Psoas muscle (tissue), 7 donors: ENCODE measurements at regions not wholly inside any gene's neighbourhood (a gene's known extent, or its start where the extent isn't known, plus 50 kb on each side); places are given as distances from the start of the nearest gene placed in this dataset.
A peak's percentile ranks its signal among the peaks of the same experiment; 100 is the strongest.
"Not testable (repeated sequence)": the region's sequence is repeated elsewhere in the genome, so short reads cannot be mapped to it uniquely, and the experiment has no call there.

Experiments used
- ATAC-seq, 4 donors: fragments of 200-7000 bp; cut with Tn5 transposase; one replicate each; pipeline ENCODE4 v1.9.1; 2020; ENCODE audit warnings: moderate library complexity in 3 of 4, mild to moderate bottlenecking in 2 of 4
- DNase-seq, 2 donors: peaks; one replicate each; pipeline ENCODE4 v3.0.0-alpha.2; 2020
- H3K27ac ChIP-seq: fragments of 200-600 bp; one replicate; pipeline ENCODE4 v1.8.0; 2022
- H3K27me3 ChIP-seq, 3 donors: fragments of 200-600 bp in 1 of 3; one replicate each; pipeline versions ENCODE4 v1.6.1 to v1.8.0; 2013 to 2022; ENCODE audit warnings: low read length in 2 of 3, mild to moderate bottlenecking in 2 of 3, moderate library complexity in 1 of 3; ENCODE audit not compliant: insufficient read depth in 3 of 3
- H3K36me3 ChIP-seq, 2 donors: fragments of 200-600 bp in 1 of 2; one replicate each; pipeline versions ENCODE4 v1.6.1 to v1.8.0; 2013 to 2022; ENCODE audit warnings: low read depth in 1 of 2, mild to moderate bottlenecking in 1 of 2, moderate library complexity in 1 of 2; ENCODE audit not compliant: insufficient read depth in 1 of 2
- H3K4me1 ChIP-seq: fragments of 200-600 bp; one replicate; pipeline ENCODE4 v1.8.0; 2022
- H3K4me3 ChIP-seq: fragments of 200-600 bp; one replicate; pipeline ENCODE4 v1.8.0; 2022; ENCODE audit warnings: mild to moderate bottlenecking
- H3K9me3 ChIP-seq: fragments of 200-600 bp; one replicate; pipeline ENCODE4 v1.8.0; 2022
- WGBS, 3 donors: extraction: QIAGEN DNeasy Blood & Tissue Kit; methylation state at CpG; one replicate each; pipeline versions ENCODE4 v1.1.6 to v1.1.7; 2013; 5-methylcytosine and 5-hydroxymethylcytosine counted together
- intact Hi-C, 2 donors: fragments of 100-400 bp; cut with DNase I; formaldehyde crosslinking; loops; one replicate each; pipeline versions ENCODE4 v1.11.0 to v1.14.2; 2022
- donor health status: healthy with polysubstance abuse.
- donor health status: DM: no; HTN: no; CAD: no; lungs with moderate emphysema.
- donor health status: Bipolar disorder and iron deficiency.
- donor health status: healthy.
- donor health status: DM: yes; HTN: yes; CAD: no.
- donor health status: DM: no; HTN: no; CAD: no.
- donor health status: DM: yes; HTN: yes; CAD: no.

GRCh38 chr21:8194042-8194441 lies 2327.3 kb upstream of the TPTE start:
- peak; percentile 45 to 69 (median 58) for ATAC-seq
- H3K4me1 ChIP-seq, H3K36me3 ChIP-seq, H3K9me3 ChIP-seq, H3K27ac ChIP-seq, intact Hi-C loops, DNase-seq, H3K4me3 ChIP-seq, H3K27me3 ChIP-seq: not testable (repeated sequence)
- no CpG with 5 or more reads among the region's 17 CpGs for WGBS, 3 donors

DNA sequence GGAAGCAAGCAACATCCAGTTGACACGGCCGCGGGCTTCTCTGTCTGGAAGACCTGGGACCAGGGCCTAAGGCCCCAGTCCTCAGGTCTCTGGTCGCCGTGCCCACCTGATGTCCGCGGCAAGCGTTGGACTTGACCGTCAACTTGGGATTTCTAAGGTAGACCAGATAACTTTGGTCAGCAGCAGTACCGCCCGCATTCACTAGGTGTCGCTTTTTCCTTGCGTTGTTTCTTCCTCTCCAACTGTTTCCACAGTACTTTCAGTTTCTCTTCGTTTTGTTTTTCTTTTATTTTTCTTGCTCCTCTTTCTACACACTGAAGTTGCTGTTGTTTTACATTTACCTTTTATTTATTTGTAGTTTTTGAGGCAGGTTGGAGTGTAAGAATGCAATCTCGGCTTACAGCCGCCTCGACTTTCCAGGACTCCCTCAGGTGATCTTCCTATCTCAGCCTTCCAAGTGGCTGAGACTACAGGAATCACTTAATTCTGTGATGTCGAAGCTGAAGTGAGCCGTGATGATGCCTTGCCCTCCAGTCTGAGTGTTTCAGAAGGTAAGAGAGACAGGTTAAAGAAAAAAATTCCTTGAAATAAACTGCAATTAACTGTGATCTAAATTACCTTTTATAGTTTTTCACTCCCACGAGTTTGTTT lies 2323.9 kb upstream of the TPTE start:
- WGBS, 3 donors = no CpG with 5 or more reads among the region's 20 CpGs
- intact Hi-C loops, H3K27ac ChIP-seq, H3K27me3 ChIP-seq, H3K36me3 ChIP-seq, H3K9me3 ChIP-seq, DNase-seq, H3K4me1 ChIP-seq, H3K4me3 ChIP-seq: not testable (repeated sequence)
- ATAC-seq = peak; percentile 63 to 80 (median 72)

DNA sequence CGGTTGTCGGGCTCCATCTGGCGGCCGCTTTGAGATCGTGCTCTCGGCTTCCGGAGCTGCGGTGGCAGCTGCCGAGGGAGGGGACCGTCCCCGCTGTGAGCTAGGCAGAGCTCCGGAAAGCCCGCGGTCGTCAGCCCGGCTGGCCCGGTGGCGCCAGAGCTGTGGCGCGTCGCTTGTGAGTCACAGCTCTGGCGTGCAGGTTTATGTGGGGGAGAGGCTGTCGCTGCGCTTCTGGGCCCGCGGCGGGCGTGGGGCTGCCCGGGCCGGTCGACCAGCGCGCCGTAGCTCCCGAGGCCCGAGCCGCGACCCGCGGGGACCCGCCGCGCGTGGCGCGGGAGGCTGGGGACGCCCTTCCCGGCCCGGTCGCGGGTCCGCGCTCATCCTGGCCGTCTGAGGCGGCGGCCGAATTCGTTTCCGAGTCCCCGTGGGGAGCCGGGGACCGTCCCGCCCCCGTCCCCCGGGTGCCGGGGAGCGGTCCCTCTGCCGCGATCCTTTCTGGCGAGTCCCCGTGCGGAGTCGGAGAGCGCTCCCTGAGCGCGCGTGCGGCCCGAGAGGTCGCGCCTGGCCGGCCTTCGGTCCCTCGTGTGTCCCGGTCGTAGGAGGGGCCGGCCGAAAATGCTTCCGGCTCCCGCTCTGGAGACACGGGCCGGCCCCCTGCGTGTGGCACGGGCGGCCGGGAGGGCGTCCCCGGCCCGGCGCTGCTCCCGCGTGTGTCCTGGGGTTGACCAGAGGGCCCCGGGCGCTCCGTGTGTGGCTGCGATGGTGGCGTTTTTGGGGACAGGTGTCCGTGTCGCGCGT lies 2316.1 kb upstream of the TPTE start:
- H3K27me3 ChIP-seq, H3K36me3 ChIP-seq, H3K27ac ChIP-seq, H3K9me3 ChIP-seq, H3K4me1 ChIP-seq, H3K4me3 ChIP-seq, intact Hi-C loops, DNase-seq: not testable (repeated sequence)
- peak; percentile 99 to 100 (median 100) for ATAC-seq
- no CpG with 5 or more reads among the region's 111 CpGs for WGBS, 3 donors

- H3K4me1 ChIP-seq, H3K27ac ChIP-seq, H3K36me3 ChIP-seq, H3K9me3 ChIP-seq, intact Hi-C loops, H3K4me3 ChIP-seq, H3K27me3 ChIP-seq, DNase-seq: not testable (repeated sequence)
- peak in 1 of 4 donors; percentile 44 for ATAC-seq
- WGBS, 3 donors = no CpG with 5 or more reads among the region's 40 CpGs
Measured at GRCh38 chr21:8205892-8206188, 2315.5 kb upstream of the TPTE start.

DNA sequence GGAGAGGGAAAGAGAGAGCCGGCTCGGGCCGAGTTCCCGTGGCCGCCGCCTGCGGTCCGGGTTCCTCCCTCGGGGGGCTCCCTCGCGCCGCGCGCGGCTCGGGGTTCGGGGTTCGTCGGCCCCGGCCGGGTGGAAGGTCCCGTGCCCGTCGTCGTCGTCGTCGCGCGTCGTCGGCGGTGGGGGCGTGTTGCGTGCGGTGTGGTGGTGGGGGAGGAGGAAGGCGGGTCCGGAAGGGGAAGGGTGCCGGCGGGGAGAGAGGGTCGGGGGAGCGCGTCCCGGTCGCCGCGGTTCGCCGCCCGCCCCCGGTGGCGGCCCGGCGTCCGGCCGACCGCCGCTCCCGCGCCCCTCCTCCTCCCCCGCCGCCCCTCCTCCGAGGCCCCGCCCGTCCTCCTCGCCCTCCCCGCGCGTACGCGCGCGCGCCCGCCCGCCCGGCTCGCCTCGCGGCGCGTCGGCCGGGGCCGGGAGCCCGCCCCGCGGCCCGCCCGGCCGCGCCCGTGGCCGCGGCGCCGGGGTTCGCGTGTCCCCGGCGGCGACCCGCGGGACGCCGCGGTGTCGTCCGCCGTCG lies 2308.3 kb upstream of the TPTE start:
- H3K36me3 ChIP-seq, H3K4me1 ChIP-seq, H3K4me3 ChIP-seq, H3K27me3 ChIP-seq, H3K27ac ChIP-seq, ATAC-seq, intact Hi-C loops, H3K9me3 ChIP-seq: not testable (repeated sequence)
- WGBS, 3 donors = 35 to 81% methylated on average over 25 to 41 of the region's 111 CpGs; no CpG with 5 or more reads in 1 of the 3 donors
- peak in 1 of 2 donors; percentile 93 for DNase-seq

GRCh38 chr21:8214539-8214938 lies 2306.8 kb upstream of the TPTE start:
- not testable (repeated sequence) for ATAC-seq

DNA sequence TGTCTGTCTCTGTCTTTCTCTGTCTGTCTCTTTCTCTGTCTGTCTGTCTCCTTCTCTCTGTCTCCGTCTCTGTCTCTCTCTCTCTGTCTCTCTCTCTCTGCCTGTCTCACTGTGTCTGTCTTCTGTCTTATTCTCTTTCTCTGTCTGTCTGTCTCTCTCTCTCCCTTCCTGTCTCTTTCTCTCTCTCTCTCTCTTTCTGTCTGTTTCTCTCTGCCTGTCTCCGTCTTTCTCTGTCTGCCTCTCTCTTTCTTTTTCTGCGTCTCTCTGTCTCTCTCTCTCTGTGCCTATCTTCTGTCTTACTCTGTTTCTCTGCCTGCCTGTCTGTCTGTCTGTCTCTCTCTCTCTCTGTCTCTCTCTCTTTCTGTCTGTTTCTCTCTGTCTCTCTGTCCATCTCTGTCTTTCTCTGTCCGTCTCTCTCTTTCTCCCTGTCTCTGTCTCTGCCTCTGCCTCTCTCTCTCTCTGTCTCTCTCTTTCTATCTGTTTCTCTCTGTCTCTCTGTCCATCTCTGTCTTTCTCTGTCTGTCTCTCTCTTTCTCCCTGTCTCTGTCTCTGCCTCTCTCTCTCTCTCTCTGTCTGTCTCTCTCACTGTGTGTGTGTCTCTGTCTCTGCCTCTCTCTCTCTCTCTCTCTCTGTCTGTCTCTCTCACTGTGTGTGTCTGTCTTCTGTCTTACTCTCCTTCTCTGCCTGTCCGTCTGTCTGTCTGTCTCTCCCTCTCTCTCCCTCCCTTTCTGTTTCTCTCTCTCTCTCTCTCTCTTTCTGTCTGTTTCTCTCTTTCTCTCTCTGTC lies 2291.8 kb upstream of the TPTE start:
- H3K4me1 ChIP-seq, H3K9me3 ChIP-seq, intact Hi-C loops, DNase-seq, H3K27ac ChIP-seq, H3K36me3 ChIP-seq, H3K27me3 ChIP-seq, H3K4me3 ChIP-seq: not testable (repeated sequence)
- peak; percentile 44 to 55 (median 49) for ATAC-seq
- no CpG with 5 or more reads among the region's 5 CpGs for WGBS, 3 donors

More at GRCh38 chr21:8214539-8214938, 2306.8 kb upstream of the TPTE start:
- H3K27me3 ChIP-seq, H3K4me1 ChIP-seq, H3K36me3 ChIP-seq, intact Hi-C loops, H3K9me3 ChIP-seq, DNase-seq, H3K4me3 ChIP-seq, H3K27ac ChIP-seq: not testable (repeated sequence)
- WGBS, 3 donors = 19 to 41% (median 40%) methylated on average over 15 to 24 of the region's 70 CpGs

- ATAC-seq, H3K27me3 ChIP-seq, H3K9me3 ChIP-seq, H3K36me3 ChIP-seq, intact Hi-C loops, H3K4me3 ChIP-seq, H3K4me1 ChIP-seq, DNase-seq, H3K27ac ChIP-seq: not testable (repeated sequence)
- WGBS, 3 donors = 33 to 71% (median 44%) methylated on average over 1 of the region's 12 CpGs
Measured at GRCh38 chr21:8231252-8231651, 2290.1 kb upstream of the TPTE start.

DNA sequence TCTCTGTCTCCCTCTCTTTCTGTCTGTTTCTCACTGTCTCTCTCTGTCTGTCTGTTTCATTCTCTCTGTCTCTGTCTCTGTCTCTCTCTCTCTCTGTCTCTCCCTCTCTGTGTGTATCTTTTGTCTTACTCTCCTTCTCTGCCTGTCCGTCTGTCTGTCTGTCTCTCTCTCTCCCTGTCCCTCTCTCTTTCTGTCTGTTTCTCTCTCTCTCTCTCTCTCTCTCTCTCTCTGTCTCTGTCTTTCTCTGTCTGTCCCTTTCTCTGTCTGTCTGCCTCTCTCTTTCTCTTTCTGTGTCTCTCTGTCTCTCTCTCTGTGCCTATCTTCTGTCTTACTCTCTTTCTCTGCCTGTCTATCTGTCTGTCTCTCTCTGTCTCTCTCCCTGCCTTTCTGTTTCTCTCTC lies 2288.4 kb upstream of the TPTE start:
- H3K27me3 ChIP-seq, H3K4me3 ChIP-seq, H3K4me1 ChIP-seq, H3K27ac ChIP-seq, H3K36me3 ChIP-seq, ATAC-seq, intact Hi-C loops, H3K9me3 ChIP-seq, DNase-seq: not testable (repeated sequence)
- 42 to 60% (median 57%) methylated on average over 1 of the region's 1 CpG for WGBS, 3 donors

GRCh38 chr21:8234059-8234458 lies 2287.3 kb upstream of the TPTE start:
- DNase-seq, ATAC-seq, H3K9me3 ChIP-seq, H3K27ac ChIP-seq, H3K4me3 ChIP-seq, H3K36me3 ChIP-seq, intact Hi-C loops, H3K4me1 ChIP-seq, H3K27me3 ChIP-seq: not testable (repeated sequence)
- WGBS, 3 donors = 67 to 100% (median 75%) methylated on average over 1 of the region's 1 CpG
